Amniotic stem cell (primary cell): ENCODE measurements at regions not wholly inside any gene's neighbourhood (a gene's known extent, or its start where the extent isn't known, plus 50 kb on each side); places are given as distances from the start of the nearest gene placed in this dataset.

Experiments
- DNase-seq: peaks from one replicate; lab custom pipeline; 2025; lab: John Stamatoyannopoulos, UW

DNA sequence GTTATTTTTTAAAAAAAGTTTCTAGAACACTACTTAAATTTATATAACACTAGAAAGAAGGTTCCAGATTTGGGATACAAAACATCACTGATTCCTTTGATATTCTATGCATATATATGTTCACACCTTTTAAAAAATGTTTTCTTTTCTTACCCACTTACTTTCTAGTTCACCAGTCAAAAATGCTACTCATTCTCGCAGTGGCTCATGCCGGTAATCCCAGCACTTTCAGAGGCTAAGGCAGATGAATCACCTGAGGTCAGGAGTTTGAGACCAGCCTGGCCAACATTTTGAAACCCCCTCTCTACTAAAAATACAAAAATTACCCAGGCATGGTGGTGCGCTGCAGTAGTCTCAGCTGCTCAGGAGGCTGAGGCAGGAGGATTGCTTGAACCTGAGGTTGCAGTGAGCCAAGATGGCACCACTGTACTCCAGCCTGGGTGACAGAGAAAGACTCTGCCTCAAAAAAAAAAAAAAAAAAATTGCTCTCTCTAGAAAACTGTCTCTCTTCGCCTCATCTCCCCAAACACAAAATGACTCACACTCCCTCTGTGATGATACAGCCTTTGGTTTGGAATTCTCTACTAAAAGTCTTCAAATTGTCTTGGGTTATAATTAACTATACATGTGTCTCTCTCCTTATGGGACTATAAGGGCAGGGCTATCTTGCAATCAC is 52.6 kb upstream of the TGFBR2 start:
- no peak for DNase-seq

GRCh38 chr3:30554317-30554690 is 52.1 kb upstream of the TGFBR2 start:
- no peak for DNase-seq

- no peak for DNase-seq
These were observed 50.4 kb upstream of the TGFBR2 start for GRCh38 chr3:30555968-30556367.
